HEK293 (cell line): ENCODE measurements at regions not wholly inside any gene's neighbourhood (a gene's known extent, or its start where the extent isn't known, plus 50 kb on each side); places are given as distances from the start of the nearest gene placed in this dataset.
"Not testable (repeated sequence)": the region's sequence is repeated elsewhere in the genome, so short reads cannot be mapped to it uniquely, and the experiment has no call there.

Experiments used
- CTCF ChIA-PET: fragments of 350-600 bp; formaldehyde crosslinking; extraction: SDS; loops from one replicate; lab custom pipeline; 2021; ENCODE audit warnings: antibody characterized with exemption; lab: Yijun Ruan, JAX
- POLR2A ChIA-PET: fragments of 300-600 bp; formaldehyde crosslinking; extraction: SDS; loops from one replicate; lab custom pipeline; 2020; ENCODE audit warnings: antibody characterized with exemption, inconsistent platforms; lab: Yijun Ruan, JAX
- H3K27ac ChIP-seq: fragments of 200-500 bp; sonication (Bioruptor generic); 2 replicates; pipeline ENCODE4 v1.5.1; 2014; ENCODE audit warnings: low read depth, low read length, control low read depth, inconsistent platforms; ENCODE audit errors: extremely low read depth
- H3K36me3 ChIP-seq, 2 experiments: fragments of 200-500 bp in 1 of 2; sonication (Bioruptor generic) in 1 of 2; 1 replicate in 1 of 2; 2 replicates in 1 of 2; pipeline ENCODE4 v1.5.1; 2014 to 2017; ENCODE audit warnings: inconsistent platforms in 2 of 2, low read length in 2 of 2; ENCODE audit not compliant: control insufficient read depth in 2 of 2, insufficient read depth in 1 of 2
- H3K4me1 ChIP-seq: fragments of 200-500 bp; sonication (Bioruptor generic); 2 replicates; pipeline ENCODE4 v1.5.1; 2014; ENCODE audit warnings: mild to moderate bottlenecking, low read length, inconsistent platforms; ENCODE audit not compliant: control insufficient read depth, insufficient read depth
- H3K4me3 ChIP-seq: 2 replicates; pipeline ENCODE4 v1.5.1; 2011; ENCODE audit warnings: low read depth, mild to moderate bottlenecking, control low read depth, low read length, moderate library complexity
- H3K9me3 ChIP-seq: fragments of 200-500 bp; sonication (Bioruptor generic); 2 replicates; pipeline ENCODE4 v1.5.1; 2014; ENCODE audit warnings: low read depth, low read length, inconsistent platforms; ENCODE audit not compliant: control insufficient read depth, insufficient read depth
- EGR2 ChIP-seq: fragments of 450-650 bp; formaldehyde crosslinking; IDR thresholded peaks from 2 replicates; pipeline ENCODE4 v1.5.1; 2016; ENCODE audit warnings: low read depth, missing biosample characterization, missing genetic modification characterization
- KLF1 ChIP-seq: fragments of 450-650 bp; formaldehyde crosslinking; IDR thresholded peaks from 2 replicates; pipeline ENCODE4 v1.5.1; 2016; ENCODE audit warnings: missing biosample characterization, missing genetic modification characterization
- SETDB1 ChIP-seq: IDR thresholded peaks from one replicate; pipeline ENCODE4 v1.6.1; 2017; ENCODE audit warnings: mild to moderate bottlenecking, low read length, moderate library complexity, mixed read lengths; ENCODE audit not compliant: insufficient read length
- ZBTB26 ChIP-seq: fragments of 450-650 bp; formaldehyde crosslinking; optimal IDR thresholded peaks from 2 replicates; pipeline ENCODE3; 2016; ENCODE audit warnings: missing biosample characterization, mild to moderate bottlenecking, missing genetic modification characterization
- ZEB2 ChIP-seq: fragments of 450-650 bp; formaldehyde crosslinking; IDR thresholded peaks from 2 replicates; pipeline ENCODE4 v1.5.1; 2016; ENCODE audit warnings: missing biosample characterization, missing genetic modification characterization
- ZFHX2 ChIP-seq: fragments of 450-650 bp; formaldehyde crosslinking; conservative IDR thresholded peaks from 2 replicates; pipeline ENCODE4 v1.5.1; 2016; ENCODE audit warnings: missing biosample characterization, missing genetic modification characterization
- ZFP41 ChIP-seq: fragments of 450-650 bp; formaldehyde crosslinking; IDR thresholded peaks from 2 replicates; pipeline ENCODE4 v1.5.1; 2016; ENCODE audit warnings: missing biosample characterization, missing genetic modification characterization, borderline replicate concordance
- ZNF473 ChIP-seq: fragments of 450-650 bp; formaldehyde crosslinking; IDR thresholded peaks from 2 replicates; pipeline ENCODE4 v1.5.1; 2017; ENCODE audit warnings: missing biosample characterization, missing genetic modification characterization
- ZNF501 ChIP-seq: fragments of 450-650 bp; formaldehyde crosslinking; IDR thresholded peaks from 2 replicates; pipeline ENCODE4 v1.5.1; 2016; ENCODE audit warnings: missing biosample characterization, missing genetic modification characterization
- ZNF600 ChIP-seq: fragments of 450-650 bp; formaldehyde crosslinking; IDR thresholded peaks from 2 replicates; pipeline ENCODE4 v1.5.1; 2016; ENCODE audit warnings: missing biosample characterization, missing genetic modification characterization
- ZNF792 ChIP-seq: fragments of 450-650 bp; formaldehyde crosslinking; IDR thresholded peaks from 2 replicates; pipeline ENCODE4 v1.5.1; 2016; ENCODE audit warnings: missing biosample characterization, missing genetic modification characterization
- TF ChIP-seq, protein P1 (sequence below): fragments of 450-650 bp; formaldehyde crosslinking; IDR thresholded peaks from 2 replicates; pipeline ENCODE4 v1.5.1; 2016; ENCODE audit warnings: missing biosample characterization, missing genetic modification characterization

GRCh38 chr17:432471-432870, 79.9 kb upstream of the RPH3AL start:
- ChIA-PET POLR2A (interaction anchor here (0.7 kb wide), 1 partner anchor 16 kb away, joined by 3 read pairs; no protein-coding TSS in a partner anchor), CTCF (interaction anchor here (0.5 to 2.7 kb wide), 5 partner anchors 21 to 756 kb away, joined by 3 to 8 read pairs (median 3); no protein-coding TSS in a partner anchor)
- H3K4me1 ChIP-seq, H3K27ac ChIP-seq, H3K4me3 ChIP-seq, H3K36me3 ChIP-seq, H3K9me3 ChIP-seq: not testable (repeated sequence)

DNA sequence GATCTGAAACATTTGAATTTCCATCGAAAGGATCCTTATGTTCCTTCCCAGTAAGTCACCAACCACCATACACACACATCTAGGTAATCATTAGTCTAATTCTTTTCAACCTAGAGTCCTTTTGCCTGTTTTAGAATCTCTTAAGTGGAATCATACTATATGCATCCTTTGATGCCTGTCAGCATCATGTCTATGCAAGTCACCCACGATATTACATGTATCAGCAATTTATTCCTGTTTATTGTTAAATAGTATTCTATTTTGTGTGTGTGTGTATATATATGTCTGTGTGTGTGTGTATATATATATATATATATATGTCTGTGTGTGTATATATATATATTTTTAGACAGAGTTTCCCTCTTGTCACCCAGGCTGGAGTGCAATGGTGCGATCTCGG, 78.9 kb upstream of the RPH3AL start:
- CTCF ChIA-PET: interaction anchor here (2.4 kb wide), 1 partner anchor 20 kb away, joined by 12 read pairs; no protein-coding TSS in a partner anchor
- H3K36me3 ChIP-seq: no peaks in the 10 kb centered on the region; a peak in 1 of 3 replicates
- POLR2A ChIA-PET: no interaction called here
- TF ChIP-seq KLF1 (tag by site-specific recombination) (no peak), ZEB2 (no peak), ZFP41 (tag by site-specific recombination) (no peak), ZNF600 (tag by site-specific recombination) (no peak), ZBTB26 (tag by site-specific recombination) (no peak), ZNF501 (tag by site-specific recombination) (no peak)
- H3K9me3 ChIP-seq: no peaks in the 10 kb centered on the region; the same call in 1 of the 2 replicates
- H3K4me3 ChIP-seq: no peak overlapping the region
- no peaks in the 10 kb centered on the region for H3K4me1 ChIP-seq
- H3K27ac ChIP-seq: no peak overlapping the region

DNA sequence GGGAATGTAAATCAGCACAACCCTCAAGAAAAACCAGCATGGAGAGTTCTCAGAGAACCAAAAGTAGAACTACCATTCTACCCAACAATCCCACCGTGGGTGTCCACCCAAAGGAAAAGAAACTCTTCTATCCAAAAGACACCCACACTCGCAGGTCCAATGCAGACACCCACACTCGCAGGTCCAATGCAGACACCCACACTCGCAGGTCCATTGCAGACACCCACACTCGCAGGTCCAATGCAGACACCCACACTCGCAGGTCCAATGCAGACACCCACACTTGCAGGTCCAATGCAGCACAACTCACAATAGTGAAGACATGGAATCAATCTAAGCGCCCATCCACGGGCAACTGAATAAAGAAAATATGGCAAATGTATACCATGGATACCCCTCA, 77.0 kb upstream of the RPH3AL start:
- no peaks in the 10 kb centered on the region for H3K4me1 ChIP-seq

DNA sequence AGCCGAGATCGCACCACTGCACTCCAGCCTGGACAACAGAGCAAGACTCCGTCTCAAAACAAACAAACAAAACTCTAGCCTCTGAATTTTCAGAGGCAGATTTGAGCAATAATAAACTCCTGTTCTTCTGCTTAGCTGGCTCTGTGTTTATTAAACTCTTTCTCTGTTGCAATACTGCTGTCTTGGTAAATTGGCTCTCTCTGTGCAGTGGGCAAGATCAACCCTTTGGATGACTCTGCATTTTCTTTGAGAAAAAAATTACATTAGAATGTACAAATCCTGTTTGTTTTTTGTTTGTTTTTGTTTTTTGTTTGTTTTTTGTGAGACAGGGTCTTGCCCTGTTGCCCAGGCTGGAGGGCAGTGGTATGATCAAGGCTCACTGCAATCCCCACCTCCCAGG, 75.8 kb upstream of the RPH3AL start:
- Histone ChIP-seq H3K36me3 (no peaks in the 10 kb centered on the region; a peak in 1 of 3 replicates), H3K4me3 (no peak overlapping the region), H3K27ac (no peak overlapping the region), H3K4me1 (no peaks in the 10 kb centered on the region), H3K9me3 (no peaks in the 10 kb centered on the region)
- TF ChIP-seq ZNF473 (tag by site-specific recombination) (no peak), SETDB1 (peak; percentile 95)
- TF ChIP-seq, protein P1, sequence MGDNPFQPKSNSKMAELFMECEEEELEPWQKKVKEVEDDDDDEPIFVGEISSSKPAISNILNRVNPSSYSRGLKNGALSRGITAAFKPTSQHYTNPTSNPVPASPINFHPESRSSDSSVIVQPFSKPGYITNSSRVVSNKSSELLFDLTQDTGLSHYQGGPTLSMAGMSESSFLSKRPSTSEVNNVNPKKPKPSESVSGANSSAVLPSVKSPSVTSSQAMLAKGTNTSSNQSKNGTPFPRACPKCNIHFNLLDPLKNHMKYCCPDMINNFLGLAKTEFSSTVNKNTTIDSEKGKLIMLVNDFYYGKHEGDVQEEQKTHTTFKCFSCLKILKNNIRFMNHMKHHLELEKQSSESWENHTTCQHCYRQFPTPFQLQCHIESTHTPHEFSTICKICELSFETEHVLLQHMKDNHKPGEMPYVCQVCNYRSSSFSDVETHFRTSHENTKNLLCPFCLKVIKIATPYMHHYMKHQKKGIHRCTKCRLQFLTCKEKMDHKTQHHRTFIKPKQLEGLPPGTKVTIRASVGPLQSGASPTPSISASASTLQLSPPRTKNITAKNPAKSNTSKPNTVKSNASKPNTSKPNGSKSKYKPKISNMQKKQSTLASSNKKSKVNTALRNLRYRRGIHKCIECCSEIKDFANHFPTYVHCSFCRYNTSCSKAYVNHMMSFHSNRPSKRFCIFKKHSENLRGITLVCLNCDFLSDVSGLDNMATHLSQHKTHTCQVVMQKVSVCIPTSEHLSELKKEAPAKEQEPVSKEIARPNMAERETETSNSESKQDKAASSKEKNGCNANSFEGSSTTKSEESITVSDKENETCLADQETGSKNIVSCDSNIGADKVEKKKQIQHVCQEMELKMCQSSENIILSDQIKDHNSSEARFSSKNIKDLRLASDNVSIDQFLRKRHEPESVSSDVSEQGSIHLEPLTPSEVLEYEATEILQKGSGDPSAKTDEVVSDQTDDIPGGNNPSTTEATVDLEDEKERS (tag by site-specific recombination): 0 out of 2 replicates have a peak, but pooled peaks have one; percentile 55
- ChIA-PET POLR2A (interaction anchor here (1.2 kb wide), 1 partner anchor 12 kb away, joined by 3 read pairs; no protein-coding TSS in a partner anchor), CTCF (interaction anchor here (1.2 to 1.5 kb wide), 2 partner anchors 136 to 272 kb away, joined by 4 read pairs; no protein-coding TSS in a partner anchor)

More for the DNA sequence above, 77.0 kb upstream of the RPH3AL start:
- no peak for TF ChIP-seq ZNF792 (tag by site-specific recombination)
- TF ChIP-seq EGR2: peak; percentile 69
- TF ChIP-seq ZFHX2 (tag by site-specific recombination): peak; percentile 57
- Histone ChIP-seq H3K4me3 (no peak overlapping the region), H3K9me3 (no peaks in the 10 kb centered on the region), H3K27ac (no peak overlapping the region), H3K36me3 (no peaks in the 10 kb centered on the region; a peak in 1 of 3 replicates)
- ChIA-PET POLR2A (interaction anchor here (0.7 kb wide), 1 partner anchor 14 kb away, joined by 4 read pairs; no protein-coding TSS in a partner anchor), CTCF (interaction anchor here (2.4 kb wide), 1 partner anchor 18 kb away, joined by 12 read pairs; no protein-coding TSS in a partner anchor)
